PC-3 (cell line): ENCODE measurements at regions not wholly inside any gene's neighbourhood (a gene's known extent, or its start where the extent isn't known, plus 50 kb on each side); places are given as distances from the start of the nearest gene placed in this dataset.
A peak's percentile ranks its signal among the peaks of the same experiment; 100 is the strongest.

ENCODE experiments used
- ATAC-seq: fragments of 200-7000 bp; cut with Tn5 transposase; 2 replicates; pipeline ENCODE4 v1.9.1; 2020; ENCODE audit warnings: mild to moderate bottlenecking, moderate library complexity
- BruUV-seq: library from RNA; stranded (reverse); fragments of 400-500 nt; replicated peaks from 2 replicates; lab custom pipeline; 2021; lab: Mats Ljungman, UMichigan
- CTCF ChIA-PET: fragments of 300-600 bp; sonication (Branson Sonifier 250); formaldehyde crosslinking; loops from one replicate; lab custom pipeline; 2022; ENCODE audit warnings: antibody characterized with exemption; lab: Charles Lee
- POLR2A ChIA-PET: fragments of 300-600 bp; sonication (Branson Sonifier 250); formaldehyde crosslinking; loops from one replicate; lab custom pipeline; 2022; ENCODE audit warnings: antibody characterized with exemption; ENCODE audit not compliant: unreplicated experiment; lab: Charles Lee
- DNase-seq: peaks from one replicate; pipeline ENCODE4 v3.0.0-alpha.2; 2015
- H2AFZ ChIP-seq: fragments of 300-600 bp; sonication (generic); 2 replicates; pipeline ENCODE4 v1.6.0; 2016; ENCODE audit warnings: antibody characterized with exemption, low read length
- H3F3A ChIP-seq: fragments of 300-600 bp; sonication (generic); one replicate; pipeline ENCODE4 v1.6.0; 2017; ENCODE audit warnings: antibody characterized with exemption, low read length, control low read depth, mild to moderate bottlenecking; ENCODE audit not compliant: unreplicated experiment
- H3K27ac ChIP-seq: fragments of 300-600 bp; sonication (generic); 2 replicates; pipeline ENCODE4 v1.5.1; 2016; ENCODE audit warnings: mild to moderate bottlenecking, low read length
- H3K27me3 ChIP-seq: fragments of 300-600 bp; sonication (generic); 2 replicates; pipeline ENCODE4 v1.6.1; 2016; ENCODE audit warnings: low read length, mixed read lengths
- H3K36me3 ChIP-seq: fragments of 300-600 bp; sonication (generic); 2 replicates; pipeline ENCODE4 v1.6.1; 2016; ENCODE audit warnings: low read depth, mixed run types, low read length, mixed read lengths
- H3K4me1 ChIP-seq: fragments of 300-600 bp; sonication (generic); 2 replicates; pipeline ENCODE4 v1.5.1; 2016; ENCODE audit warnings: low read length; ENCODE audit not compliant: insufficient read depth
- H3K4me2 ChIP-seq: fragments of 300-600 bp; sonication (generic); 2 replicates; pipeline ENCODE4 v1.6.0; 2016; ENCODE audit warnings: low read length
- H3K4me3 ChIP-seq: fragments of 300-600 bp; sonication (generic); 2 replicates; pipeline ENCODE4 v1.5.1; 2016; ENCODE audit warnings: mild to moderate bottlenecking, low read length, mixed read lengths
- H3K79me2 ChIP-seq: fragments of 300-600 bp; sonication (generic); 2 replicates; pipeline ENCODE4 v1.6.1; 2017; ENCODE audit warnings: low read length, mixed read lengths
- H3K9ac ChIP-seq: fragments of 300-600 bp; sonication (generic); 2 replicates; pipeline ENCODE4 v1.6.0; 2016; ENCODE audit warnings: mild to moderate bottlenecking, low read length
- H3K9me2 ChIP-seq: fragments of 300-600 bp; sonication (generic); replicated peaks from 2 replicates; pipeline ENCODE4 v1.6.1; 2016; ENCODE audit warnings: mixed run types, low read length, mixed read lengths
- H3K9me3 ChIP-seq: fragments of 300-600 bp; sonication (generic); 2 replicates; pipeline ENCODE4 v1.6.1; 2016; ENCODE audit warnings: low read length, mixed read lengths
- H4K20me1 ChIP-seq: fragments of 300-600 bp; sonication (generic); 2 replicates; pipeline ENCODE4 v1.6.1; 2016; ENCODE audit warnings: low read length, mixed read lengths
- EZH2 ChIP-seq: fragments of 300-600 bp; sonication (generic); IDR thresholded peaks from one replicate; pipeline ENCODE4 v1.6.1; 2017; ENCODE audit warnings: antibody characterized with exemption, mild to moderate bottlenecking, low read length; ENCODE audit not compliant: unreplicated experiment
- EZH2phosphoT487 ChIP-seq: fragments of 300-600 bp; sonication (generic); IDR thresholded peaks from 2 replicates; pipeline ENCODE4 v1.6.1; 2018; ENCODE audit warnings: mild to moderate bottlenecking, antibody characterized with exemption, low read length, borderline replicate concordance
- intact Hi-C: fragments of 100-400 bp; cut with micrococcal nuclease; formaldehyde crosslinking; loops from 2 replicates; pipeline ENCODE4 v1.9.0; 2023
- TF ChIP-seq, protein P1 (sequence below): fragments of 300-600 bp; sonication (generic); conservative IDR thresholded peaks from 2 replicates; pipeline ENCODE4 v1.5.1; 2017; ENCODE audit warnings: antibody characterized with exemption, low read depth, mild to moderate bottlenecking, low read length

DNA sequence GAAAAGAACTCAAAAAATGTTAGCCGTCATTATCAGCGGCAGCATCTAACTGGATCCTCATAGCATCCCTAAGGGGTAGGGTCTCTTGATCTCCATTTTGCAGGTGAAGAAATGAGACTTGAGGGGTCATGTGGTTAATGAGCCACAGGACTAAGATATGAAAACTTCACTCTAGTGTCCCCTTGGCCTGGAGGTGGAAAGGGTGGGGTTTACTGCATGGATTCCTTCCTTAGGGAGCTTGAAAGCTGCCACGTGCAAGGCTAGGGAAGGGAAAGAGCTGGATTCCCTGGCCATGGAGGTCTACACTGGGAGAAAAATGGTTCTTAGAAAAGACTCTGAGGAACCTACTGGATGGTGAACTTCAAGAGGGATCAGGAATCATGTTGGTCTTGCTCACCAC lies 107.9 kb downstream of the SPRY4 start:
- Histone ChIP-seq H3K4me3 (no peak overlapping the region), H3F3A (no peaks in the 10 kb centered on the region), H3K79me2 (no peaks in the 10 kb centered on the region), H3K27ac (peak overlapping the region; percentile 91), H2AFZ (no peak overlapping the region), H3K9me3 (no peaks in the 10 kb centered on the region), H3K9ac (peak overlapping the region; percentile 59), H3K4me2 (peak overlapping the region; percentile 66; the same call in 1 of the 2 replicates), H3K9me2 (no peaks in the 10 kb centered on the region), H3K27me3 (no peaks in the 10 kb centered on the region), H4K20me1 (no peaks in the 10 kb centered on the region), H3K36me3 (no peaks in the 10 kb centered on the region), H3K4me1 (peaks cover 46% of the 10 kb centered on the region)
- TF ChIP-seq EZH2phosphoT487 = no peak
- TF ChIP-seq, protein P1, sequence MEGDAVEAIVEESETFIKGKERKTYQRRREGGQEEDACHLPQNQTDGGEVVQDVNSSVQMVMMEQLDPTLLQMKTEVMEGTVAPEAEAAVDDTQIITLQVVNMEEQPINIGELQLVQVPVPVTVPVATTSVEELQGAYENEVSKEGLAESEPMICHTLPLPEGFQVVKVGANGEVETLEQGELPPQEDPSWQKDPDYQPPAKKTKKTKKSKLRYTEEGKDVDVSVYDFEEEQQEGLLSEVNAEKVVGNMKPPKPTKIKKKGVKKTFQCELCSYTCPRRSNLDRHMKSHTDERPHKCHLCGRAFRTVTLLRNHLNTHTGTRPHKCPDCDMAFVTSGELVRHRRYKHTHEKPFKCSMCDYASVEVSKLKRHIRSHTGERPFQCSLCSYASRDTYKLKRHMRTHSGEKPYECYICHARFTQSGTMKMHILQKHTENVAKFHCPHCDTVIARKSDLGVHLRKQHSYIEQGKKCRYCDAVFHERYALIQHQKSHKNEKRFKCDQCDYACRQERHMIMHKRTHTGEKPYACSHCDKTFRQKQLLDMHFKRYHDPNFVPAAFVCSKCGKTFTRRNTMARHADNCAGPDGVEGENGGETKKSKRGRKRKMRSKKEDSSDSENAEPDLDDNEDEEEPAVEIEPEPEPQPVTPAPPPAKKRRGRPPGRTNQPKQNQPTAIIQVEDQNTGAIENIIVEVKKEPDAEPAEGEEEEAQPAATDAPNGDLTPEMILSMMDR = no peak
- no peak for TF ChIP-seq EZH2
- DNase-seq (no peak), ATAC-seq (no peak)
- ChIA-PET POLR2A (interaction anchor here (0.6 to 1.3 kb wide), 3 partner anchors 25 to 192 kb away, joined by 3 to 8 read pairs (median 3); partner anchors contain the start of gene SPRY4), CTCF (interaction anchor here (0.5 to 1.5 kb wide), 2 partner anchors 25 to 111 kb away, joined by 4 to 6 read pairs; no protein-coding TSS in a partner anchor)
- BruUV-seq = no TSS peak
- intact Hi-C loops = loop anchor here (1.0 to 2.0 kb wide), 4 partner anchors 25 to 332 kb away; no protein-coding TSS in a partner anchor

DNA sequence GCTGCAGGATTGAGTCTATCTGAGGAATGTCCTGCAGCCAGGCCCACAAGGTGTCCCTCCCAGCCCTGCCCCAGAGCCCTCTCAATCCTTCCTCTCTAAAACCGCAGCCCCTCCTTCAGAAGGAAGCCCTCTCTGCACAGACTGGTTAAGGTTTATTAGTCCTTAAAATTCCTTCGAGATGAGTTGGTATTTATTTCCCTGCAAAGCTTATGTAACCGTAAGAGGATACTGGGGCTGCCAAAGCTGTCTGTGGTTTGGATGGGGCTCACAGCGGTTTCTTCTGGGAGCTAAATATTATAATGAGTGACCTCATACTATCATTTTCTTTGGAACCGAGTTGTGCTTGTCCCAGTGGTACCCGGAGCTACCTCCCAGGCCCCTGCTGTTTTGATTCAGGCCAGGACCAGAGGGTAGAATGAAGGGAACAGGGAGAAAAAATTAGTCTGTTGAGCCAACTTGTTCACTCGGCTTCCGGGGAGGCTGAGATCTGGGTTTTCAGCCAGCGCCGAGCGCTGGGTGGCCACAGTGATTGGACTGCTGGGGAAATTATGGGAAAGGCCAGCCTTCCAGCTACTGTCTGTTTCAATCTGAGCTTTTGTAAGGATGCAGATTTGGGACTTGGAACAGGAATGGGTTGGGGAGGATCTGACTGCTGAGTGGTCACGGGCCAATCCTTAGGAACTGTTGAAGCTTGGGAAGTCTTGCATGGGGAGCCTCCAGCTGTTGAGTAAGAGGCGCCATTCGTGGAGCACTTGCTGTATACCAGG lies 107.5 kb downstream of the NDFIP1 start:
- POLR2A ChIA-PET = interaction anchor here (0.5 to 1.3 kb wide), 7 partner anchors 22 to 331 kb away, joined by 3 to 8 read pairs (median 4); partner anchors contain the start of gene SPRY4
- H4K20me1 ChIP-seq = no peaks in the 10 kb centered on the region
- H2AFZ ChIP-seq = 0 out of 2 replicates have a peak overlapping the region, but pooled peaks have one; percentile 16
- H3F3A ChIP-seq = no peaks in the 10 kb centered on the region
- no peaks in the 10 kb centered on the region for H3K79me2 ChIP-seq
- H3K36me3 ChIP-seq = no peaks in the 10 kb centered on the region
- no peaks in the 10 kb centered on the region for H3K27me3 ChIP-seq
- H3K9me2 ChIP-seq = no peaks in the 10 kb centered on the region
- H3K4me2 ChIP-seq = peak overlapping the region; percentile 66
- H3K9me3 ChIP-seq = no peaks in the 10 kb centered on the region
- no peak for TF ChIP-seq EZH2phosphoT487
- no peak for TF ChIP-seq EZH2
- TF ChIP-seq, protein P1 = no peak
- H3K27ac ChIP-seq = peak overlapping the region; percentile 91
- DNase-seq = peak; percentile 97
- intact Hi-C loops = loop anchor here (1.0 to 2.0 kb wide), 4 partner anchors 24 to 333 kb away; no protein-coding TSS in a partner anchor
- peak overlapping the region; percentile 43; the same call in 1 of the 2 replicates for H3K4me3 ChIP-seq
- peak overlapping the region; percentile 59 for H3K9ac ChIP-seq
- H3K4me1 ChIP-seq = peaks cover 38% of the 10 kb centered on the region
- BruUV-seq = TSS peak; percentile 96
- CTCF ChIA-PET = interaction anchor here (0.5 to 1.5 kb wide), 4 partner anchors 24 to 492 kb away, joined by 3 to 6 read pairs (median 4); no protein-coding TSS in a partner anchor
- ATAC-seq = peak; percentile 95
